HepG2 (cell line): ENCODE measurements at regions not wholly inside any gene's neighbourhood (a gene's known extent, or its start where the extent isn't known, plus 50 kb on each side); places are given as distances from the start of the nearest gene placed in this dataset.

Source experiments
- ATAC-seq: fragments of 200-7000 bp; cut with Tn5 transposase; 3 replicates; pipeline ENCODE4 v1.9.1; 2020; ENCODE audit warnings: mild to moderate bottlenecking, moderate library complexity
- BruUV-seq: library from RNA; stranded (reverse); fragments of 400-500 nt; replicated peaks from 2 replicates; lab custom pipeline; 2021; lab: Mats Ljungman, UMichigan
- CTCF ChIA-PET: fragments of 300-600 bp; formaldehyde crosslinking; extraction: SDS; loops from one replicate; lab custom pipeline; 2021; ENCODE audit warnings: low total read pairs, inconsistent platforms, low intra/inter-chr PET ratio; lab: Yijun Ruan, JAX
- POLR2A ChIA-PET: fragments of 350-600 bp; sonication (Branson Sonifier 250); formaldehyde crosslinking; loops from one replicate; lab custom pipeline; 2020; ENCODE audit warnings: antibody characterized with exemption, inconsistent platforms; lab: Yijun Ruan, JAX
- DNase-seq: peaks from one replicate; pipeline ENCODE4 v3.0.0-alpha.2; 2015; ENCODE audit warnings: low spot score
- FAIRE-seq: peaks from 3 replicates; lab custom pipeline; 2011; peaks lifted over from hg19 to GRCh38; lab: Jason Lieb, UNC
- H2AFZ ChIP-seq: one replicate; pipeline ENCODE4 v1.6.1; 2011; ENCODE audit warnings: low read length, inconsistent platforms
- H3K27ac ChIP-seq: fragments of 300-600 bp; 3 replicates; pipeline ENCODE4 v1.8.0; 2011; ENCODE audit warnings: mixed run types, mild to moderate bottlenecking, mixed read lengths, low read length, inconsistent platforms; ENCODE audit not compliant: insufficient read depth; ENCODE audit errors: extremely low read length
- H3K27me3 ChIP-seq, 2 experiments: fragments of 200-600 bp in 1 of 2; 2 replicates in 1 of 2; 3 replicates in 1 of 2; pipeline versions ENCODE4 v1.6.0 to v1.8.0; 2011; ENCODE audit warnings: low read length in 2 of 2, mild to moderate bottlenecking in 2 of 2, moderate library complexity in 2 of 2, inconsistent platforms in 1 of 2; ENCODE audit not compliant: insufficient read depth in 2 of 2, control insufficient read depth in 1 of 2
- H3K36me3 ChIP-seq, 2 experiments: fragments of 200-600 bp in 1 of 2; replicated peaks in 1 of 2; 2 replicates in 1 of 2; 3 replicates in 1 of 2; pipeline versions ENCODE4 v1.5.1 to v1.8.0; 2011; ENCODE audit warnings: low read length in 2 of 2, inconsistent platforms in 1 of 2; ENCODE audit not compliant: insufficient read depth in 2 of 2, control insufficient read depth in 1 of 2
- H3K4me1 ChIP-seq: 2 replicates; pipeline ENCODE4 v1.5.1; 2012; ENCODE audit warnings: low read length, inconsistent platforms; ENCODE audit not compliant: insufficient read depth
- H3K4me2 ChIP-seq: 2 replicates; pipeline ENCODE4 v1.6.0; 2011; ENCODE audit warnings: low read depth, low read length, inconsistent platforms
- H3K4me3 ChIP-seq, 3 experiments: fragments of 200-600 bp in 1 of 3; sonication (generic), shearing (Covaris generic) in 1 of 3; replicated peaks in 1 of 3; 2 replicates each; pipeline ENCODE4 v1.5.1; 2011 to 2016; ENCODE audit warnings: low read length in 3 of 3, inconsistent platforms in 2 of 3, low read depth in 2 of 3, mild to moderate bottlenecking in 2 of 3, control low read depth in 1 of 3, mixed read lengths in 1 of 3; ENCODE audit not compliant: insufficient read depth in 1 of 3
- H3K79me2 ChIP-seq: one replicate; pipeline ENCODE4 v1.6.1; 2011; ENCODE audit warnings: low read length, inconsistent platforms; ENCODE audit not compliant: insufficient read depth
- H3K9ac ChIP-seq: 2 replicates; pipeline ENCODE4 v1.6.0; 2011; ENCODE audit warnings: mild to moderate bottlenecking, low read depth, low read length, inconsistent platforms; ENCODE audit not compliant: insufficient read depth
- H3K9me3 ChIP-seq: 2 replicates; pipeline ENCODE4 v1.5.1; 2012; ENCODE audit warnings: mild to moderate bottlenecking, low read length
- H4K20me1 ChIP-seq: 2 replicates; pipeline ENCODE4 v1.6.0; 2011; ENCODE audit warnings: inconsistent platforms, mild to moderate bottlenecking, low read length, moderate library complexity; ENCODE audit not compliant: insufficient read depth
- CREB1 ChIP-seq, 2 experiments: fragments of 450-650 bp in 1 of 2; IDR thresholded peaks; 2 replicates each; pipeline ENCODE4 v1.6.1; 2016 to 2017; ENCODE audit warnings: control low read depth in 1 of 2, mild to moderate bottlenecking in 1 of 2, missing compliant biosample characterization in 1 of 2, missing genetic modification characterization in 1 of 2
- EHMT2 ChIP-seq: fragments of 200-600 bp; sonication (generic); IDR thresholded peaks from 2 replicates; pipeline ENCODE4 v1.7.0; 2017; ENCODE audit warnings: antibody characterized with exemption, low read depth, low read length, borderline replicate concordance
- FOXO1 ChIP-seq: sonication (generic); formaldehyde crosslinking; IDR thresholded peaks from 2 replicates; pipeline ENCODE4 v1.4.0; 2020; ENCODE audit warnings: missing genetic modification reagents
- HIVEP1 ChIP-seq: sonication (generic); formaldehyde crosslinking; IDR thresholded peaks from 2 replicates; pipeline ENCODE4 v1.4.0; 2020; ENCODE audit warnings: mild to moderate bottlenecking, missing genetic modification reagents
- HOXA5 ChIP-seq: sonication (generic); formaldehyde crosslinking; IDR thresholded peaks from 2 replicates; pipeline ENCODE4 v1.4.0; 2020; ENCODE audit warnings: missing genetic modification reagents
- MTF1 ChIP-seq: sonication (generic); formaldehyde crosslinking; IDR thresholded peaks from 2 replicates; pipeline ENCODE4 v1.5.0; 2020; ENCODE audit warnings: missing genetic modification reagents
- ZNF253 ChIP-seq: sonication (generic); formaldehyde crosslinking; IDR thresholded peaks from 2 replicates; pipeline ENCODE4 v1.8.0; 2022; ENCODE audit warnings: mild to moderate bottlenecking, missing genetic modification reagents, borderline replicate concordance
- ZSCAN20 ChIP-seq: sonication (generic); formaldehyde crosslinking; IDR thresholded peaks from 2 replicates; pipeline ENCODE4 v1.4.0; 2020; ENCODE audit warnings: missing genetic modification reagents, mild to moderate bottlenecking, borderline replicate concordance
- WGBS: methylation state at CpG from one replicate; pipeline ENCODE4 v1.1.6; 2017; ENCODE audit warnings: low lambda C conversion rate; 5-methylcytosine and 5-hydroxymethylcytosine counted together
- in situ Hi-C: cut with HindIII; loops from 2 replicates; pipeline ENCODE4 v1.10.0; 2017; ENCODE audit warnings: low pct_unique_long_range_greater_than_20kb; ENCODE audit not compliant: extremely low pct_ligation_motif_present
- intact Hi-C: fragments of 100-400 bp; cut with micrococcal nuclease; formaldehyde crosslinking; loops from one replicate; pipeline ENCODE4 v1.10.0; 2022; ENCODE audit not compliant: unreplicated experiment
- TF ChIP-seq, protein P1 (sequence below): sonication (generic); formaldehyde crosslinking; IDR thresholded peaks from 2 replicates; pipeline ENCODE4 v1.4.0; 2020; ENCODE audit warnings: low read depth, missing genetic modification reagents
- TF ChIP-seq, protein P2 (sequence below): IDR thresholded peaks from 2 replicates; pipeline ENCODE4 v1.6.1; 2016; ENCODE audit warnings: missing genetic modification reagents, missing compliant biosample characterization
- TF ChIP-seq, protein P3 (sequence below): sonication (generic); formaldehyde crosslinking; IDR thresholded peaks from 2 replicates; pipeline ENCODE4 v1.8.0; 2022; ENCODE audit warnings: missing genetic modification reagents, mild to moderate bottlenecking, inconsistent platforms, borderline replicate concordance
- TF ChIP-seq, protein P4 (sequence below): IDR thresholded peaks from 2 replicates; pipeline ENCODE4 v1.6.1; 2016; ENCODE audit warnings: missing compliant biosample characterization, missing genetic modification reagents, borderline replicate concordance
- TF ChIP-seq, protein P5 (sequence below): sonication (generic); formaldehyde crosslinking; IDR thresholded peaks from 2 replicates; pipeline ENCODE4 v1.9.0; 2021; ENCODE audit warnings: missing genetic modification reagents, mild to moderate bottlenecking, borderline replicate concordance
- TF ChIP-seq, protein P6 (sequence below): sonication (generic); formaldehyde crosslinking; IDR thresholded peaks from 2 replicates; pipeline ENCODE4 v1.4.0; 2020; ENCODE audit warnings: mild to moderate bottlenecking, missing genetic modification reagents

DNA sequence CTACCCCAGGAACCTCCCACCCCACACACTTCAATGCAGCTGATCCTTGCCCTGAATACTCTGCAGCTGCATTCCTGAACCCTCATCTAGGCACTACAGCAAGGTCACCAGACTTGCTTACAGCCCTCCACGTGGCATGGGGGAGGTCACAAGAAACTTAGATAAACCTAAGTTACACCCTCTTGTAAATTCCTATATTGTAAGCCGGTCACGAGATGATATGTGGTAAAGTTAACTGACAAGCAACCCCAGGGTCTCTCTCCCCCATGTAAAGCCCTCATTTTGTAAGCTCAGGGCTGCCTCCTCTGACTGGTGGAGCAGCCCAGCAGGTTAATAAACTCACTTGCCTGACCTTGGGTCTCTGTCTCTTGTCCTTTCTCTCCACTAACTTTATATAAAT, 570.7 kb downstream of the PCDH7 start (continued):
- TF ChIP-seq, protein P1, sequence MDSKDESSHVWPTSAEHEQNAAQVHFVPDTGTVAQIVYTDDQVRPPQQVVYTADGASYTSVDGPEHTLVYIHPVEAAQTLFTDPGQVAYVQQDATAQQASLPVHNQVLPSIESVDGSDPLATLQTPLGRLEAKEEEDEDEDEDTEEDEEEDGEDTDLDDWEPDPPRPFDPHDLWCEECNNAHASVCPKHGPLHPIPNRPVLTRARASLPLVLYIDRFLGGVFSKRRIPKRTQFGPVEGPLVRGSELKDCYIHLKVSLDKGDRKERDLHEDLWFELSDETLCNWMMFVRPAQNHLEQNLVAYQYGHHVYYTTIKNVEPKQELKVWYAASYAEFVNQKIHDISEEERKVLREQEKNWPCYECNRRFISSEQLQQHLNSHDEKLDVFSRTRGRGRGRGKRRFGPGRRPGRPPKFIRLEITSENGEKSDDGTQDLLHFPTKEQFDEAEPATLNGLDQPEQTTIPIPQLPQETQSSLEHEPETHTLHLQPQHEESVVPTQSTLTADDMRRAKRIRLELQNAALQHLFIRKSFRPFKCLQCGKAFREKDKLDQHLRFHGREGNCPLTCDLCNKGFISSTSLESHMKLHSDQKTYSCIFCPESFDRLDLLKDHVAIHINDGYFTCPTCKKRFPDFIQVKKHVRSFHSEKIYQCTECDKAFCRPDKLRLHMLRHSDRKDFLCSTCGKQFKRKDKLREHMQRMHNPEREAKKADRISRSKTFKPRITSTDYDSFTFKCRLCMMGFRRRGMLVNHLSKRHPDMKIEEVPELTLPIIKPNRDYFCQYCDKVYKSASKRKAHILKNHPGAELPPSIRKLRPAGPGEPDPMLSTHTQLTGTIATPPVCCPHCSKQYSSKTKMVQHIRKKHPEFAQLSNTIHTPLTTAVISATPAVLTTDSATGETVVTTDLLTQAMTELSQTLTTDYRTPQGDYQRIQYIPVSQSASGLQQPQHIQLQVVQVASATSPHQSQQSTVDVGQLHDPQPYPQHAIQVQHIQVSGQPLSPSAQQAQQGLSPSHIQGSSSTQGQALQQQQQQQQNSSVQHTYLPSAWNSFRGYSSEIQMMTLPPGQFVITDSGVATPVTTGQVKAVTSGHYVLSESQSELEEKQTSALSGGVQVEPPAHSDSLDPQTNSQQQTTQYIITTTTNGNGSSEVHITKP (CRISPR knock-in tag), result no peak
- no peak for TF ChIP-seq ZSCAN20 (CRISPR knock-in tag)

DNA sequence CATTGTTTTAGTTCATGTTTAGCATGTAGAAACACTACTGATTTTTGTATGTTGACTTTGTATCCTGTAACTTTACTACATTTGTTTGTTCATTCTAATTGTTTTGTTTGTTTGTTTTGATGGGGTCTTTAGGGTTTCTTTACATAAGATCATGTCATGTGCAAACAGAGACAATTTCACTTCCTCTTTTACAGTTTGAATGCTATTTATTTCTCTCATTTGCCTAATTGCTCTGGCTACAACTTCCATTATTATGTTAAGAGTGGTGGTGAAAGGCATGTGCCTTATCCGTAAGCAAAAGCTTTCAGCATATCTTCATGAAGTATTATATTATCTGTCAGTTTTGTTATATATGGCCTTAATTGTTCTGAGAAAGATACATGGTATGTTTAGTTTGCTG, 571.1 kb downstream of the PCDH7 start:
- POLR2A ChIA-PET, result no interaction called here
- Histone ChIP-seq H3K4me1 (no peaks in the 10 kb centered on the region), H2AFZ (no peak overlapping the region), H3K9ac (no peak overlapping the region), H3K79me2 (no peaks in the 10 kb centered on the region), H3K4me2 (no peak overlapping the region), H3K27me3 (no peaks in the 10 kb centered on the region), H3K27ac (no peak overlapping the region), H3K36me3 (no peaks in the 10 kb centered on the region), H3K9me3 (peaks cover 35% of the 10 kb centered on the region), H4K20me1 (no peaks in the 10 kb centered on the region), H3K4me3 (no peak overlapping the region)
- no peak for ATAC-seq
- WGBS, result 3% methylated on average over 1 of the region's 1 CpG
- CTCF ChIA-PET, result no interaction called here
- no peak for FAIRE-seq
- no peak for DNase-seq
- in situ Hi-C loops (no loop called here), intact Hi-C loops (no loop called here)
- no TSS peak for BruUV-seq
- TF ChIP-seq EHMT2, result no peak
- TF ChIP-seq, protein P2, sequence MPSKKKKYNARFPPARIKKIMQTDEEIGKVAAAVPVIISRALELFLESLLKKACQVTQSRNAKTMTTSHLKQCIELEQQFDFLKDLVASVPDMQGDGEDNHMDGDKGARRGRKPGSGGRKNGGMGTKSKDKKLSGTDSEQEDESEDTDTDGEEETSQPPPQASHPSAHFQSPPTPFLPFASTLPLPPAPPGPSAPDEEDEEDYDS (CRISPR knock-in tag), result no peak
- no peak for TF ChIP-seq ZNF253
- no peak for TF ChIP-seq HIVEP1 (CRISPR knock-in tag)
- TF ChIP-seq, protein P3, sequence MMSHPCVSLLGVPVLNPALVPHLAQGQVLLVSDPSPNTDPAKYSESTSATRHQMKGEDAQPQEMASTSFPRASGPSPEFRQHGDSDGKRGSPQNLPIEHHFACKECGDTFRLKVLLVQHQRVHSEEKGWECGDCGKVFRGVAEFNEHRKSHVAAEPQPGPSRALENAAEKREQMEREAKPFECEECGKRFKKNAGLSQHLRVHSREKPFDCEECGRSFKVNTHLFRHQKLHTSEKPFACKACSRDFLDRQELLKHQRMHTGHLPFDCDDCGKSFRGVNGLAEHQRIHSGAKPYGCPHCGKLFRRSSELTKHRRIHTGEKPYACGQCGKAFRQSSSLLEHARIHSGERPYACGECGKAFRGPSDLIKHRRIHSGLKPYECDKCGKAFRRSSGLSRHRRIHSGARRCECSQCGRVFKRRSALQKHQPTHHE (CRISPR knock-in tag), result no peak
- TF ChIP-seq, protein P4, sequence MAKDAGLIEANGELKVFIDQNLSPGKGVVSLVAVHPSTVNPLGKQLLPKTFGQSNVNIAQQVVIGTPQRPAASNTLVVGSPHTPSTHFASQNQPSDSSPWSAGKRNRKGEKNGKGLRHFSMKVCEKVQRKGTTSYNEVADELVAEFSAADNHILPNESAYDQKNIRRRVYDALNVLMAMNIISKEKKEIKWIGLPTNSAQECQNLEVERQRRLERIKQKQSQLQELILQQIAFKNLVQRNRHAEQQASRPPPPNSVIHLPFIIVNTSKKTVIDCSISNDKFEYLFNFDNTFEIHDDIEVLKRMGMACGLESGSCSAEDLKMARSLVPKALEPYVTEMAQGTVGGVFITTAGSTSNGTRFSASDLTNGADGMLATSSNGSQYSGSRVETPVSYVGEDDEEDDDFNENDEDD, result no peak
- TF ChIP-seq, protein P5, sequence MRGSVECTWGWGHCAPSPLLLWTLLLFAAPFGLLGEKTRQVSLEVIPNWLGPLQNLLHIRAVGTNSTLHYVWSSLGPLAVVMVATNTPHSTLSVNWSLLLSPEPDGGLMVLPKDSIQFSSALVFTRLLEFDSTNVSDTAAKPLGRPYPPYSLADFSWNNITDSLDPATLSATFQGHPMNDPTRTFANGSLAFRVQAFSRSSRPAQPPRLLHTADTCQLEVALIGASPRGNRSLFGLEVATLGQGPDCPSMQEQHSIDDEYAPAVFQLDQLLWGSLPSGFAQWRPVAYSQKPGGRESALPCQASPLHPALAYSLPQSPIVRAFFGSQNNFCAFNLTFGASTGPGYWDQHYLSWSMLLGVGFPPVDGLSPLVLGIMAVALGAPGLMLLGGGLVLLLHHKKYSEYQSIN (CRISPR knock-in tag), result no peak
- TF ChIP-seq, protein P6, sequence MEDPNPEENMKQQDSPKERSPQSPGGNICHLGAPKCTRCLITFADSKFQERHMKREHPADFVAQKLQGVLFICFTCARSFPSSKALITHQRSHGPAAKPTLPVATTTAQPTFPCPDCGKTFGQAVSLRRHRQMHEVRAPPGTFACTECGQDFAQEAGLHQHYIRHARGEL (CRISPR knock-in tag), result no peak
- TF ChIP-seq HOXA5 (CRISPR knock-in tag), result no peak
- TF ChIP-seq FOXO1, result no peak
- no peak for TF ChIP-seq CREB1 (IDR thresholded peaks at IDR 0.05)
- no peak for TF ChIP-seq CREB1 (CRISPR knock-in tag; IDR thresholded peaks at IDR 0.05)
- TF ChIP-seq MTF1 (CRISPR knock-in tag), result no peak
